PC-3 (cell line): ENCODE measurements at regions not wholly inside any gene's neighbourhood (a gene's known extent, or its start where the extent isn't known, plus 50 kb on each side); places are given as distances from the start of the nearest gene placed in this dataset.

Experiments used
- ATAC-seq: fragments of 200-7000 bp; cut with Tn5 transposase; 2 replicates; pipeline ENCODE4 v1.9.1; 2020; ENCODE audit warnings: mild to moderate bottlenecking, moderate library complexity
- BruUV-seq: library from RNA; stranded (reverse); fragments of 400-500 nt; replicated peaks from 2 replicates; lab custom pipeline; 2021; lab: Mats Ljungman, UMichigan
- CTCF ChIA-PET: fragments of 300-600 bp; sonication (Branson Sonifier 250); formaldehyde crosslinking; loops from one replicate; lab custom pipeline; 2022; ENCODE audit warnings: antibody characterized with exemption; lab: Charles Lee
- POLR2A ChIA-PET: fragments of 300-600 bp; sonication (Branson Sonifier 250); formaldehyde crosslinking; loops from one replicate; lab custom pipeline; 2022; ENCODE audit warnings: antibody characterized with exemption; ENCODE audit not compliant: unreplicated experiment; lab: Charles Lee
- DNase-seq: peaks from one replicate; pipeline ENCODE4 v3.0.0-alpha.2; 2015
- H2AFZ ChIP-seq: fragments of 300-600 bp; sonication (generic); 2 replicates; pipeline ENCODE4 v1.6.0; 2016; ENCODE audit warnings: antibody characterized with exemption, low read length
- H3F3A ChIP-seq: fragments of 300-600 bp; sonication (generic); one replicate; pipeline ENCODE4 v1.6.0; 2017; ENCODE audit warnings: antibody characterized with exemption, low read length, control low read depth, mild to moderate bottlenecking; ENCODE audit not compliant: unreplicated experiment
- H3K27ac ChIP-seq: fragments of 300-600 bp; sonication (generic); 2 replicates; pipeline ENCODE4 v1.5.1; 2016; ENCODE audit warnings: mild to moderate bottlenecking, low read length
- H3K27me3 ChIP-seq: fragments of 300-600 bp; sonication (generic); 2 replicates; pipeline ENCODE4 v1.6.1; 2016; ENCODE audit warnings: low read length, mixed read lengths
- H3K36me3 ChIP-seq: fragments of 300-600 bp; sonication (generic); 2 replicates; pipeline ENCODE4 v1.6.1; 2016; ENCODE audit warnings: low read depth, mixed run types, low read length, mixed read lengths
- H3K4me1 ChIP-seq: fragments of 300-600 bp; sonication (generic); 2 replicates; pipeline ENCODE4 v1.5.1; 2016; ENCODE audit warnings: low read length; ENCODE audit not compliant: insufficient read depth
- H3K4me2 ChIP-seq: fragments of 300-600 bp; sonication (generic); 2 replicates; pipeline ENCODE4 v1.6.0; 2016; ENCODE audit warnings: low read length
- H3K4me3 ChIP-seq: fragments of 300-600 bp; sonication (generic); 2 replicates; pipeline ENCODE4 v1.5.1; 2016; ENCODE audit warnings: mild to moderate bottlenecking, low read length, mixed read lengths
- H3K79me2 ChIP-seq: fragments of 300-600 bp; sonication (generic); 2 replicates; pipeline ENCODE4 v1.6.1; 2017; ENCODE audit warnings: low read length, mixed read lengths
- H3K9ac ChIP-seq: fragments of 300-600 bp; sonication (generic); 2 replicates; pipeline ENCODE4 v1.6.0; 2016; ENCODE audit warnings: mild to moderate bottlenecking, low read length
- H3K9me2 ChIP-seq: fragments of 300-600 bp; sonication (generic); replicated peaks from 2 replicates; pipeline ENCODE4 v1.6.1; 2016; ENCODE audit warnings: mixed run types, low read length, mixed read lengths
- H3K9me3 ChIP-seq: fragments of 300-600 bp; sonication (generic); 2 replicates; pipeline ENCODE4 v1.6.1; 2016; ENCODE audit warnings: low read length, mixed read lengths
- H4K20me1 ChIP-seq: fragments of 300-600 bp; sonication (generic); 2 replicates; pipeline ENCODE4 v1.6.1; 2016; ENCODE audit warnings: low read length, mixed read lengths
- EZH2 ChIP-seq: fragments of 300-600 bp; sonication (generic); IDR thresholded peaks from one replicate; pipeline ENCODE4 v1.6.1; 2017; ENCODE audit warnings: antibody characterized with exemption, mild to moderate bottlenecking, low read length; ENCODE audit not compliant: unreplicated experiment
- EZH2phosphoT487 ChIP-seq: fragments of 300-600 bp; sonication (generic); IDR thresholded peaks from 2 replicates; pipeline ENCODE4 v1.6.1; 2018; ENCODE audit warnings: mild to moderate bottlenecking, antibody characterized with exemption, low read length, borderline replicate concordance
- intact Hi-C: fragments of 100-400 bp; cut with micrococcal nuclease; formaldehyde crosslinking; loops from 2 replicates; pipeline ENCODE4 v1.9.0; 2023
- TF ChIP-seq, protein P1 (sequence below): fragments of 300-600 bp; sonication (generic); conservative IDR thresholded peaks from 2 replicates; pipeline ENCODE4 v1.5.1; 2017; ENCODE audit warnings: antibody characterized with exemption, low read depth, mild to moderate bottlenecking, low read length

DNA sequence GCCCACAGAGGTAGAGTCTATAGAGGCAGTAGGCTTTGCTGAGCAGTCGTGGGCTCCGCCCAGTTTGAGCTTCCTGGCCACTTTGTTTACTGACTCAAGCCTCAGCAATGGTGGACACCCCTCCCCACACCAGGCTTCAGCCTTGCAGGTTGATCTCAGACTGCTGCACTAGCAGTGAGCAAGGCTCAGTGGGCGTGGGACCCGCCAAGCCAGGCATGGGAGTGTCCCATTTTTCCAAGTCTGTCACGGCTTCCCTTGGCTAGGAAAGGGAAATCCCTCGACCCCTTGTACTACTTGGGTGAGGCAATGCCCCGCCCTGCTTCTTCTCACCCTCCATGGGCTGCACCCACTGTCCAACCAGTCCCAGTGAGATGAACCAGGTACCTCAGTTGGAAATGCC is 135.3 kb upstream of the NT5E start:
- H3K4me1 ChIP-seq = no peaks in the 10 kb centered on the region
- DNase-seq (no peak), ATAC-seq (no peak)
- intact Hi-C loops = no loop called here
- H4K20me1 ChIP-seq = no peaks in the 10 kb centered on the region
- H3K9me2 ChIP-seq = no peaks in the 10 kb centered on the region
- no peak overlapping the region for H3K4me2 ChIP-seq
- no TSS peak for BruUV-seq
- ChIA-PET CTCF (no interaction called here), POLR2A (no interaction called here)
- H3K36me3 ChIP-seq = no peaks in the 10 kb centered on the region
- H3F3A ChIP-seq = no peaks in the 10 kb centered on the region
- H3K27ac ChIP-seq = no peak overlapping the region
- no peak overlapping the region for H3K9ac ChIP-seq
- no peaks in the 10 kb centered on the region for H3K9me3 ChIP-seq
- no peaks in the 10 kb centered on the region for H3K27me3 ChIP-seq
- H3K79me2 ChIP-seq = no peaks in the 10 kb centered on the region
- TF ChIP-seq EZH2 (no peak), EZH2phosphoT487 (no peak)
- TF ChIP-seq, protein P1, sequence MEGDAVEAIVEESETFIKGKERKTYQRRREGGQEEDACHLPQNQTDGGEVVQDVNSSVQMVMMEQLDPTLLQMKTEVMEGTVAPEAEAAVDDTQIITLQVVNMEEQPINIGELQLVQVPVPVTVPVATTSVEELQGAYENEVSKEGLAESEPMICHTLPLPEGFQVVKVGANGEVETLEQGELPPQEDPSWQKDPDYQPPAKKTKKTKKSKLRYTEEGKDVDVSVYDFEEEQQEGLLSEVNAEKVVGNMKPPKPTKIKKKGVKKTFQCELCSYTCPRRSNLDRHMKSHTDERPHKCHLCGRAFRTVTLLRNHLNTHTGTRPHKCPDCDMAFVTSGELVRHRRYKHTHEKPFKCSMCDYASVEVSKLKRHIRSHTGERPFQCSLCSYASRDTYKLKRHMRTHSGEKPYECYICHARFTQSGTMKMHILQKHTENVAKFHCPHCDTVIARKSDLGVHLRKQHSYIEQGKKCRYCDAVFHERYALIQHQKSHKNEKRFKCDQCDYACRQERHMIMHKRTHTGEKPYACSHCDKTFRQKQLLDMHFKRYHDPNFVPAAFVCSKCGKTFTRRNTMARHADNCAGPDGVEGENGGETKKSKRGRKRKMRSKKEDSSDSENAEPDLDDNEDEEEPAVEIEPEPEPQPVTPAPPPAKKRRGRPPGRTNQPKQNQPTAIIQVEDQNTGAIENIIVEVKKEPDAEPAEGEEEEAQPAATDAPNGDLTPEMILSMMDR = no peak
- H3K4me3 ChIP-seq = no peak overlapping the region
- no peak overlapping the region for H2AFZ ChIP-seq

DNA sequence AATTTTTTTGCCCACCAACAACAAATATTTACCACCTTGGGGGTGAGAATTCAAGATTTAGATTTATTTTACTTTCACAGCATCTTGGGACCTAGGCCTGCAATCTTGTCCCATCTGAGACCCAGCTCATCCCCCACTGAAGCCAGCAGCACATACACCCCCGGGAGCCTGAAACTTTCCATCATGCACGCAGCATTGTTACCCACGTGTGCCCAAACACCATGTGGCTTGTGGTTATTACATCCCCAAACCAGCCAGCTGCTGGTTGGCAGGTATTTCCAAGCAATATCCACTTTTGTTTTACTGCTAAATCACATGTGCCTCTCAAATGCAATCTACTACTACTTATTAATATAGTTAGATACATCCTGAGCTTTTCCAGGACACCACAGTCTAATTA is 149.3 kb upstream of the NT5E start:
- no peak for TF ChIP-seq EZH2phosphoT487
- TF ChIP-seq, protein P1 = no peak
- H2AFZ ChIP-seq = no peak overlapping the region

GRCh38 chr6:85298553-85298952 is 151.3 kb upstream of the NT5E start:
- CTCF ChIA-PET = no interaction called here
- H3K36me3 ChIP-seq = no peaks in the 10 kb centered on the region

More for the DNA sequence above, 149.3 kb upstream of the NT5E start:
- ATAC-seq = no peak
- ChIA-PET CTCF (no interaction called here), POLR2A (no interaction called here)
- peaks cover 11% of the 10 kb centered on the region for H3K4me1 ChIP-seq
- no peaks in the 10 kb centered on the region for H3K27me3 ChIP-seq
- H3K36me3 ChIP-seq = no peaks in the 10 kb centered on the region
- no peak overlapping the region for H3K27ac ChIP-seq
- H4K20me1 ChIP-seq = no peaks in the 10 kb centered on the region
- no peak overlapping the region for H3K4me3 ChIP-seq
- no TSS peak for BruUV-seq
- H3K79me2 ChIP-seq = no peaks in the 10 kb centered on the region
- intact Hi-C loops = no loop called here
- no peak overlapping the region for H3K4me2 ChIP-seq
- no peak for DNase-seq
- H3F3A ChIP-seq = no peaks in the 10 kb centered on the region
- H3K9me3 ChIP-seq = no peaks in the 10 kb centered on the region
- H3K9me2 ChIP-seq = no peaks in the 10 kb centered on the region
- no peak overlapping the region for H3K9ac ChIP-seq

More at GRCh38 chr6:85298553-85298952, 151.3 kb upstream of the NT5E start:
- ATAC-seq (no peak), DNase-seq (no peak)
- H3K27me3 ChIP-seq = no peaks in the 10 kb centered on the region
- TF ChIP-seq, protein P1 = no peak
- TF ChIP-seq EZH2 (no peak), EZH2phosphoT487 (no peak)
- intact Hi-C loops = no loop called here
- H3K9me3 ChIP-seq = no peaks in the 10 kb centered on the region
- H3K4me1 ChIP-seq = peaks cover 11% of the 10 kb centered on the region
- H4K20me1 ChIP-seq = no peaks in the 10 kb centered on the region
- H3K27ac ChIP-seq = no peak overlapping the region
- BruUV-seq = no TSS peak
- POLR2A ChIA-PET = no interaction called here
- H3F3A ChIP-seq = no peaks in the 10 kb centered on the region
- no peaks in the 10 kb centered on the region for H3K79me2 ChIP-seq
- H3K4me3 ChIP-seq = no peak overlapping the region
- H3K9ac ChIP-seq = no peak overlapping the region
- no peaks in the 10 kb centered on the region for H3K9me2 ChIP-seq
- no peak overlapping the region for H2AFZ ChIP-seq
- no peak overlapping the region for H3K4me2 ChIP-seq
